NCI-H1694 (cell line): ENCODE measurements at regions not wholly inside any gene's neighbourhood (a gene's known extent, or its start where the extent isn't known, plus 50 kb on each side); places are given as distances from the start of the nearest gene placed in this dataset.

Source experiments
- DNase-seq: peaks from one replicate; lab custom pipeline; 2025; lab: John Stamatoyannopoulos, UW

DNA sequence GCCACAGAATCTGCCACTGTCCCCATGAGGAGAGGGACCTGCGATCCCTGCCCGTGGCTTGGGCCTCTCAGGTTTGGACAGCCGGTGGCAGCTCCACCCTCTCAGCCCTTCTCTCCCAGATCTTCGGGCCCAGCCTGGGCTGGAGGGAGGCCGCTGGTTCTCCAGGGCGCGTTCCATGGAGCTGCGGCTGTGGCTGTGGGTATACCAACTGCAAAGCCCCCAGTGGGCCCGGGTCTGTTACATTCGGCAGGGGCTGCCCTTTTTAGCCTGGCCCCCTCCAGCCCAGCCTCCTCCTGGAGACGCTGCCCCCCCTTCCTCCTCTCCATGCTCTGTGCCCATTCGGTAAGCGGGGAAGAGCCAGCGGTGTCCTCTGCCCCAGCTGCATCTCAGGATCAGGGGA, 64.7 kb upstream of the ZNF469 start:
- DNase-seq, result no peak

DNA sequence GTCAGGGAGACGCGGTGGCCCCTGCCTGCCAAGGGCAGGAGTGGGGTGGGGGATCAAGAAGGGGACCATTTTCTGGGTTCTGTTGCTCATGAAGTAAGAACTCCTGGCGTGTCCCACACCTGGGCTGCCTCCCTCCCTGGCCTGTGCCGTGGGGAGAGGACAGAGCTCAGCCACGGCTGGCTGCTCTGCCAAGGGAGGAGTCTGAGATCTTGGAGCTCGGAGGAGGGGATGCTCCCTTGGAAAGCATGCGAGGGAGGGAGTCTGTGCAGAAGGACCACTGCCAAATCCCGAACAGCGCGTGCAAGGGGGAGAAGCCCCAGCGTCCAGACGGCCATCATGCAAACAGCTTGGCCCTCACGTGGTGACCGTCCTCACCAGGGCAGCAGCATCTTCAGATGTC, 64.2 kb upstream of the ZNF469 start:
- DNase-seq, result no peak

DNA sequence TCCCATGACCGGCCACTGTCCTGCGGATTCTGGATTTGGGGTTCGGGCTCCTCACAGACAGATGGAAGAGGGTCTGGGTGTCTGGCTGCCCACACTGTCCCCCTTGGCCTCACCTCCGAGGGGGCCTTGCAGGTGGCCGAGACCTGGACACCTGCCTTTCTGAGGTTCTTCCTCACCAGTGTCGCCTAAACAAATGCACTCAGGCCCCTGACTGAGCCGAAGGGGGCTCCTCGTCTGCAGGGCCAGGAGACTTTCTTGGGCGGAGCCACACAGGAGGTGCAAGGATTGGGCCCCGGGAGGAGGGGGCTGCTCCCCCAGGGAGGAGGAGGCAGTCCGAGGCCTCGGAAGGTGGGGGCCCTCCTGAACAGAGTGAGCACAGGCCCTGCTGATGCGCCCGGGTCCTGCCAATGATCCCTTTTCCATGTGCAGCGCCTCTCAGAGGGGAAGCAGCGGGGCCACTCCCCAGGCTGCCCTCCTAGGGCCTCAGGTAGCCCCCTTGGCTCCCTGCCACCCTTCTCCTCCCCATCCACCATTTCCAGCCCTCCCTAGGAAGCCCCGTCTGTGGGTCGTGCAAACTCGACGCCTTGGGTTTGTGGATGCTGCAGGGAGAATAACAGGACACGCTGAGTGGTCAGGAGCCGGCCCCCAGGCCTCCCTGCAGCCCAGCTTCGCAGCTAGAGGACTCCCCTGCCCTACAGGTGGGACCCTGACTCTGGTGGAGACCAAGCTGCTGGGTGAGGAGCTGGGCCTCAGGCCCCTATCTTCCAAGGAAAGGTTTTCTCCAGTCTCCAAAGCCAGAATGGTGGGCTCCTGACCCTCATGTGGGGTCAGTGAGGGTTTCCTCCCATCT, 63.4 kb upstream of the ZNF469 start:
- no peak for DNase-seq

DNA sequence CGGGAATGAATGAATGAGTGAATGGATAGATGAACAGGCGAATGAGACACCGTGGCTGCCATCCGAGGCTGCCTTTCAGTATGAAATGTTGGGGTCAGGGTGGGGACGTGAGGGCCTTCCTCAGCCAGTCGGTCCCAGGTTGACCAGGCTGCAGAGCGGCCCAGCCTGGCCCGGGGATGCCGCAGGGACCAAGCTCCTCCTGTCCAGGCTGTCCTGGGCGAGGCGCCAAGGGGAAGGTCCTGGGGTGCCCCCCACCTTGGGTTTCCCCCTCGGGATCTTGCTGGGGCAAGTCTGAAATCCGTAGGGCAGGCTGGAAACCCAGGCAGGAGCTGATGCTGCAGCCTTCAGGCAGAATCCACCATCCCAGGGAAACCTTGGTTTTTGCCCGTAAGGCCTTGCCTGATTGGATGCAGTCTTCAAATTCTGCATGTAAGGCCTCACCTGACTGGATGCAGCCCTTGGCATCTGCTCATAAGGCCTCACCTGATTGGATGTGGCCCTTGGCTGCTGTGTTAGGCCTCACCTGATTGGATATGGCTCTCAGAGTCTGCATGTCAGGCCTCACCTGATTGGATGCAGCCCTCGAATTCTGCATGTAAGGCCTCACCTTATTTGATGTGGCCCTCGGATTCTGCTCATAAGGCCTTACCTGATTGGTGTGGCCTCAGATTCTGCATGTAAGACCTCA, 61.7 kb upstream of the ZNF469 start:
- no peak for DNase-seq

DNA sequence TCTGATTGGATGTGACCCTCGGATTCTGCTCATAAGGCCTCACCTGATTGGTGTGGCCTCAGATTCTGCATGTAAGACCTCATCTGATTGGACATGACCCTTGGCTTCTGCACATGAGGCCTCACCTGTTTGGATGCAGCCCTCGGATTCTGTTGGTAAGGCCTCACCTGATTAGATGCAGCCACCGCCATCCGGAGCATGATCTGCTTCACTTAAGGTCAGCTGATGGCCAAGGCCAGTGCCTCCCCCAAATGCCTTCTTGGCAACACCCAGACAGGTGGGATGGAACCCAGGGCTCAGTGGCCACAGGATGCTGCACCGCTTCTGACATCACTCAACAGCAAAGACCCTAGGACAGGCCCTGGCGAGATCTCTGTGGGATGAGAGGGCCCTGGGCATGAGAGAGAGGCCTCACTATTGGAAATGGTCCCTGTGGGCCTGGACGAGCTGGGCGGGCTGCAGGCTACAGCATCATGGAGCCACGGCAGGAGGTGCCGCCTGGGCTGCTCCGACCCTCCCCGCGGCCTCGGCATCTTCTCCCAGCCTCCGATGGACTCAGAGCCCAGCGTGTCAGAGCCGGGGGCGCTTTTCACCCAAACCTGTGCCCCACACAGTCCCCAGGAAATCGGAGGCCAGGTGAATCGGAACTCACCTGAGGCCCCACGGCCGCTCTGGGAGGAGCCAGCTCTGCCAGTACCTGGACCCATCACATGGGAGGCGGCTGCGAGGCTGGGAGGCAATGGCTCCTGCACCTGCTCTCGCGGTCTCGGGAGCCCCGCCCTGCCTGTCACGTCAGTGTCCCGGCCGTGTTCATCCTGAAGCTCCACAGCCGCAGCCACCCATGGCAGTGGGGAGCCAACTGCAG, 60.9 kb upstream of the ZNF469 start:
- no peak for DNase-seq

DNA sequence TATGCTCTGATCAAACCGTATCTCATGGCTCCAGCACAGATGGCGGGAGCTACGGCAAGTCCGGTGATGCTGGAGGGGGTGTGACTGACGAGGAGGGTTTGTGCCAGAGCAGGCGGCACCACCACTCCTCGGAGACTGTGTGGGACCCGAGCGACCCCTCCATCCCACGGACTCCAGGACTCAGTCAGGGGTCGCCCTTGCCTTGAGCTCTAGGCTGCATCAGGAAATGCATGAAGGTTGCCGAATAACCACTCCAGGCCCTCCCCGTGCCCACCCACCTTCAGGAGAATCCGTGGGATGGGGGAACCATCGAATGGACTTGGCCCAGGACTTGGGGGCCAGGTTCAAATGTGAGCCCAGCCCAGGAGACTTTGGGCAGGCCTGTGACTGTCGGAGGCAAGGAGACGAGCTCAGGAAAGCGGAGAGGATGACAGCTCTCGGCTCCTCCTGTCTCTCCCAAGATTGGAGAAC, 60.2 kb upstream of the ZNF469 start:
- no peak for DNase-seq

DNA sequence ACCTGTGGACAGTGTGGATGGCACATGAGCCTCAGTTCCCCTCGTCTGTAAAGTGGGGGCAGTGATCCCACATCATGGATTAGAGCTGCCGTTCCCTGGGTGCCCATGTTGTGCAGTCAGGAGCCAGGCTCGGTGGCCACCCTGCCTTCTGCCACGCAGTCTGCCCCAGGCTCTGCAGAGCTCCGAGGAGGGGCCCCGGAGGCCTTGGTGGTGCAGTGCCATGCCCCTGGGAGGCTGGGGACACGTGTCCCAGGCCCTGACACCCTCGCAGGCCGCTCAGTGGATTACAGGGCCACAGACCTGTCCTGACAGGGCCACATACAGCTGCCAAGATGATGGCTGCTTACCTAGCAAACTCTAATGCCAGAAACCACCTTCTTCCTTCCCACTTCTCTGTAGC, 59.7 kb upstream of the ZNF469 start:
- DNase-seq, result no peak

DNA sequence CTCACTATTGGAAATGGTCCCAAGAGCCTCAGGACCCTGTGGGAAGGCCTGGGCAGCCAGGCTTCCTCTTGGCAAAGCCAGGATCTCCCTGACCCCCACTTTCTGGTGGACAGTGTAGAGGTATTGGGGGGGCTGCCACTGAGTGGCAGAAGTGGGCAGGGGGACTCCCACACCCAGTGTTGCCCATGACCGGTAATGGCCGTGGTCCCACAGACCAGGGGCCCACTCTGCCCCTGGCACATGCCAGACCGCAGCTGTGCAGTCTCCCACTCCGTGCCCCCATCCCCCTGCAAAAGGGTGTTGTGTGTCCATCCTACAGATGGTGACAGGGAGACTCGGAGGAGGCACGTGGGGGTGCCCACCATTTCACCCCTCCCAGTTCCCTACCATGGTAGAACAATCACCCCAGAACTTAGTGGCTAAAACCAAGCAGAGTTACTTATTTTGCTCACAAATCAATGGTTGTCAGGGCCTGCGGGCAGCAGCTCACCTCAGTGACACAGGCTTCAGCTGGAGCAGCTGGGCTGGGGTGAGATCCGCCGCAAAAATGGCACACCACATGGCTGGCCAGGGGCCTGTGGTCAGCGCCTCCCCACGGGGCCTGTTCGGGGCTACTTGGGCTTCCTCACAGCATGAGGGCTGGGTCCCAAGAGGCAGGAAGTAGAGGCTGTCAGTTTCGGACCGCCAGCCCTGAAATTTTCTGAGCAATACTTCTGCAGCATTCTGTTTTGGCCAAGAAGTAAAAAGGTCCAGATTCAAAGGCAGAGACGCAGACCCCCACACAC, 59.0 kb upstream of the ZNF469 start:
- no peak for DNase-seq

DNA sequence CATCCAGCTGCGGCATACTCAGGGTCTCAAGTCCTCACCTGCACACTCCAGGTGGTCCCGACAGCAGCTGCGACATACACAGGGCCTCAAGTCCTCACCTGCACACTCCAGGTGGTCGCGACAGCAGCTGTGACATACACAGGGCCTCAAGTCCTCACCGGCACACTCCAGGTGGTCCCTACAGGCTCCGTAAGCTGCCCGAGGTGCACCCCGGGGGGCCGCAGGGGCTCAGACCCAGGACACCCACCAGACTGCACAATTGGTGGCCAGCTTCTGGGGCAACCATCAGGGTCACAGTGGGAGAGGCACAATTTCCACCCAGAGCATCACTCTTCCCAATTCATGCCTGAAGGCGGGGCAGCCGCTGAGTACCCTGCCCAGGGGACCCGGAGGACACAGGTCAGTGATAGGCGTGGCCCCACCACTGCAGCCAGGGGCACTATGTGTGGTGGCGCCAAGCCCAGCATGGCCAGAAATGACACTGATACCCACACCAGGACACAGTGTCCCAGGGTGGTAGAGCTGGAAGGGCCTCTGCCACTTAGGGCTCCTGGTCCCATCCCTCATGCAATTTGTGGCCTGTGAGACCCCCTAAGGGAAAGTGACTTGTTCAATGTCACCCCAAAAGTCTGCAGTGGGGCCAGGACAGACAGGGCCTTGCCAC, 57.5 kb upstream of the ZNF469 start:
- DNase-seq, result no peak

DNA sequence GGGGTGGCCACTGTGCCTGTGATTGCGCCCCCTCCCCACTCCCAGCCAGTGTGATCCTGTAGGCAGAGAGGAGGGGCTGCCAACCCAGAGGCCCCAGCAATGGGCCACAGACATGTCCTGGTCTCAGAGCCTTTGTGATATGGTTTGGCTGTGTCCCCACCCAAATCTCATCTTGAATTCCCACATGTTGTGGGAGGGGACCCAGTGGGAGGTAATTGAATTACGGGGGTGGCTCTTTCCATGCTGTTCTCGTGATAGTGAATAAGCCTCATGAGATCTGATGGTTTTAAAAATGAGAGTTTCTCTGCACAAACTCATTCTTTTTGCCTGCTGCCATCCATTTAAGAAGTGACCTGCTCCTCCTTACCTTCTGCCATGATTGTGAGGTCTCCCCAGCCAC, 56.8 kb upstream of the ZNF469 start:
- DNase-seq, result no peak

DNA sequence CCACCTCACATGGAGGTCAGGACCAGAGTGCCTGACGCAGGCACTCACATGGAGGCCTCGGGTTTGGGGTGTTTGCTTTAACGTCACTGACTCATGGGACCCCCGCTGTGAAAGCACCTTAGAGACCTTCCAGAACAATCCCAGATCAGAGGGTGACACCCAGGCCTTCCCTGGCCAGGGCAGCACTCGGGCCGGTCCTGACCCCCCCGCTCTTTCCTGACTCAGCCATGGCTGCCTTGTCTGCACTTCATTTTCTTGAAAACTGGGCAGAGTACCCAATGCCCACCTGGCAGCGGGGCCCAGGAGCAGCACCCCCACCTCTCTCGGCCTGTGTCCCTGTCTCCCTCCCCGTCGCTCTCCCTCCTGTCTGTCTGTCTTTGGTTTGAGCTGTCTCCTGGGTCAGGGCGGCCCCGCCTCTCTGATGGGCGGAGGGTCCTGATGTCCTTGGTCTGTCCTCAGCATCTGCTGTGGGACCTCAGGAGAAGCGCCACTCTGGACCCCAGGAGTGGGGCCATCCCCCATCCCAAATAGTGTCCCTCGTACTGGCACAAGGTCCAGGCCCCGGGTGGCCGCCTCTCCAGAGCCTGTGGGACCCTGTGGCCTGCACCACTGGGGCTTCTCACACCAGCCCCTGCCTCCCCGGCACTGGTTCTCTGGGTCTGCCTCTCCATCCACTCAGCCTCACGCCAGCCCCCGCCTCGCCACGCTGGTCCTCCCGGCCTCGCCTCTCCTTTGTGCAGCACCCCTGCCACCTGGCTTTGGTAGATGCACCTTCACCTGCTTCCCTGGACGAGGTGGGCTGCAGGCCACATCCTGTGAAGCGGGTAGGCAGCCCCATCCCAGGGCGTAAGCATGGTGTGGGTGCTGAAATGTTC, 55.9 kb upstream of the ZNF469 start:
- DNase-seq, result no peak

DNA sequence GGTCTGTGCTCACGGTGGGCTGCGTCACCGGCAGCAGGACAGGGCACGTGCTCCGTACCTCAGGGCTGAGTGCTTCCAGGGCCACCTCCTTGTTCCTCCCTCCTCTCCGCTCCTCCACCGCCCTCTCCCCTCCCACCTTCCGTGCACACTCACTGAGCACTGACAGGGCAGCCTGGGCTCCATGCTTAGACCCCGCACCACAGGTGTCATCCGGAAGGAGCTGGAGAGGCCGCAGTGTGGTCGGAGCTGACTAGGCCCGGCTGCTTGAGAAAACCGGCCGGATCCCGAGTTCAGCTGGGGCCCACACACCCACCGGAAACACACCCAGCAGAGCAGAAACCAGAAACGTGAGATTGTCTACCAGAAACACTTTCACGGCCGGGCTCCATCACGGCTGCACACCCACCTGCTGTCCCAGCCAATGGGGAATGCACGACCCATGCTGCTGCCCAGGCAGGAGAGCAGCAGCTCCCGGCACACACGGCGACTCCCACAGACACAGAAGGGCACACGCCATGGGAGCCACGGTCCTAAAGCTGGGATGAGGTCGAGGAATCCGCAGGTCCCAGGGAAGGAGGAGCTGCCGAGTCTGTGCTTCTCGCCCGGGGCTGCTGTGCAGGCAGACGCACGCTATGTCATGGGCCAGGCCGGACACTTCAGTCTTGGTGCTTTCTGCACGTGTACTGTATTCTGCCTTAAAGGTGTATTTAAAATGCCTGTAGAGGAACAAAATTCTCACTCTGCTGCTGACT, 55.0 kb upstream of the ZNF469 start:
- no peak for DNase-seq

DNA sequence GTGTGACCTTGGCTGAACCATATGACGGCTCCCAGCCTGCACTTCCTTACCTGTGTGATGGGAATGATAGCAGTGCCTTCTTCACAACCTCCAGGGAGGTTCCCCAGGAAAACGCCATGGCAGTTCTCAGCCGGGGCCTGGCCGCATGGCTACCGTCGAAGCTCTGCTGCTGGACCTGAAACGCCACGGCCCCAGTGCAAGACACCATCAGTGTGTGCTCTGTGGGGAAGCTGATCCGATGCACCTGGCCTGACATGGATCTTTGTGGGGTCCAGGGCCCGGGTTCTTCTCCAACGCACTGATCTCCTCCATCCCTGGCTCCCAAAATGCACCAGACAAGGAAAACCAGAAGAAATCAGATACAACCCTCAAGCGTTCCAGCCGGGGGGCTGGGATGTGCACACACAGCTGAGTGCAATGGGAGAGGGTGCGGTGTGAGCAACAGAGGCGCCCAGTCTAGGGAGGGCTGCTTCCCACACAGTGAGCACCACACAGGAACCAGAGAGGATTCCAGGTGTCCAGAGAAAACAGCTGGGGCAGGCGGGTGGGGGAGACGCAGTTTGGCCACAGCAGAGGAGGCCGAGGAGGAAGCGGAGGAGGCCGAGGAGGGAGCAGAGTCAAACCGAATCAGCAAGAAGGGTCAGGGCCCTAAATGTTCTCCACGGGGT, 54.3 kb upstream of the ZNF469 start:
- no peak for DNase-seq

DNA sequence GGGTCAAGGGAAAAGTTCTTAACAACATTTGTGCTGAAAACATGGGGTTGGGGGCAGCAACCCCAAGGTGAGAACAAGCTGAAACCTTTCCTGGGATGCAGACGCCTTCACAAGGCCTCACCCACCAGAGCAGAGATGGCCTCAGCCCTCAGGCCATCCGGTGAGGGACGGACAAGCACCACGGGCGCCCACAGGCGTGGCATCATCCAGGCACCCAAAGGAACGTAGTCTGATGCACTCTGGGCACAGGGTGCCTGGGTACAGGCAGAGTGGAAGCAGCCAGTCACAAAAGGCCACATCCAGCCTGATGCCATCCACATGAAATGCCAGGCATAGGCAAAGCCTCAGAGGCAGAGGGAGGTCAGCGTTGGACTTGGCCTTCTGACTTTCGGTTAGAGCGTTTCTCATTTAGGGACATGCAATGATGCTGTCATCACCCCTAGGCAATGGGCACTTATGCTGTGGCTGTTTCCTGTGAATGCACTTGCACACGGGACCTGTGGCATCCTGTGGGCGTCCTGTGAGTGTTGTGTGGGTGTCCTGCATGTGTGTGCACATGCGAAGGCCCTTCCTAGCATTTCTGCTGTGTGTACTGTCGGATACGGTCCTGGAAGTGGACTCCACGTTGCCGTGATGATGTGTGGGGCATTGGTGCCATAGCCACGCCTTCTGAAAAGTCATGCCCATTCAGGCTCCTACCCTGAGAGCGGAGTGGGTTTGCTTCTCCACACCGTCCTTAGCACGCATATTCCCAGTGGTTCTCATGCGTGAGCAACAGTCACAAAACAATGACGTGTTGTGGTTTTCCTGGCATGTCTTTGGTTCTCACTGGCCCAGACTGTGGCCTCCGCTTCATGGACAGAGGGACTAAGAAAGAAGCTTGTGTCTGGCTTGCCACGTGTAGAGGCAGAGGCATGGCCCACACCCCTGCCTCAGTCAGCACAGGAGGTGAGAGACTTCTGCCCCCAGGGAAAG, 52.7 kb upstream of the ZNF469 start:
- no peak for DNase-seq

DNA sequence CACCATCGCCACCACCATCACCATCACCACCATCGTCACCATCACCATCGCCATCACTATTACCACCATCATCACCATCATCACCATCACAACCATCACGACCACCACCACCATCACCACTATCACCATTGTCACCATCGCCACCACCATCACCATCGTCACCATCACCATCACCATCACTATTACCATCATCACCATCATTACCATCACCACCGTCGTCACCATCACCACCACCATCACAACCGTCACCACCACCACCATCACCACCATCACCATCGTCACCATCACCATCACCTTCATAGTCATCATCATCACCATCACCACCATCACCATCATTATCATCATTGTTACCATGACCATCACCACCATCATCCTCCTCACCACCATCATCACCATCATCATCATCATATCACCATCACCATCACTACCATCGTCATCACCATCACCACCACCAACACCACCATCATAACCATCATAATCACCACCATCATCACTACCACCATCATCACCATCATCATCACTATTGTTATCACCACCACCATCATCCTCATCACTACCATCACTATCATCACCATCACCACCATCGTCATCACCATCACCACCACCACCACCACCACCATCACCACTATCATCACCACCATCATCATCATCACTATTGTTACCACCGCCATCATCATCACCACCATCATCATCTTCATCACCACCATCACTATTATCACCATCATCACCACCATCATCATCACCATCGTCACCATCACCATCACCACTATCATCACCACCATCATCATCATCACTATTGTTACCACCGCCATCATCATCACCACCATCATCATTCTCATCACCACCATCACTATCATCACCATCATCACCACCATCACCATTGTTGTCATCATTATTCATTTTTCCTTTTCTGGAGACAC, 51.5 kb upstream of the ZNF469 start:
- DNase-seq, result no peak
